Transverse colon (tissue), 4 donors: ENCODE measurements at regions not wholly inside any gene's neighbourhood (a gene's known extent, or its start where the extent isn't known, plus 50 kb on each side); places are given as distances from the start of the nearest gene placed in this dataset.

ENCODE experiments used
- CTCF ChIP-seq, 5 experiments: fragments of 200-600 bp in 3 of 5; fragments of 450-650 bp in 2 of 5; sonication (generic) in 3 of 5; IDR thresholded peaks; 1 replicate in 2 of 5; 2 replicates in 3 of 5; pipeline ENCODE4 v1.5.1; 2016 to 2017; ENCODE audit warnings: antibody characterized with exemption in 5 of 5, inconsistent platforms in 3 of 5, mild to moderate bottlenecking in 2 of 5, moderate library complexity in 1 of 5
- EP300 ChIP-seq: sonication (generic); formaldehyde crosslinking; IDR thresholded peaks from one replicate; pipeline ENCODE4 v1.6.1; 2017; ENCODE audit warnings: antibody characterized with exemption, low read depth
- POLR2A ChIP-seq: fragments of 450-650 bp; IDR thresholded peaks from one replicate; pipeline ENCODE4 v1.6.1; 2016; ENCODE audit warnings: antibody characterized with exemption, mild to moderate bottlenecking, moderate library complexity
- POLR2AphosphoS5 ChIP-seq, 3 donors: sonication (generic); formaldehyde crosslinking; IDR thresholded peaks; one replicate each; pipeline ENCODE4 v1.6.1; 2016; ENCODE audit warnings: antibody characterized with exemption in 3 of 3

GRCh38 chr7:46660402-46660980 is 739.4 kb upstream of the IGFBP3 start:
- TF ChIP-seq CTCF (IDR thresholded peaks at IDR 0.05) (no peak), POLR2A (no peak), POLR2AphosphoS5 (IDR thresholded peaks at IDR 0.05) (no peak), EP300 (no peak)
